ENCODE measurements at regions not wholly inside any gene's neighbourhood (a gene's known extent, or its start where the extent isn't known, plus 50 kb on each side); places are given as distances from the start of the nearest gene placed in this dataset.

DNA sequence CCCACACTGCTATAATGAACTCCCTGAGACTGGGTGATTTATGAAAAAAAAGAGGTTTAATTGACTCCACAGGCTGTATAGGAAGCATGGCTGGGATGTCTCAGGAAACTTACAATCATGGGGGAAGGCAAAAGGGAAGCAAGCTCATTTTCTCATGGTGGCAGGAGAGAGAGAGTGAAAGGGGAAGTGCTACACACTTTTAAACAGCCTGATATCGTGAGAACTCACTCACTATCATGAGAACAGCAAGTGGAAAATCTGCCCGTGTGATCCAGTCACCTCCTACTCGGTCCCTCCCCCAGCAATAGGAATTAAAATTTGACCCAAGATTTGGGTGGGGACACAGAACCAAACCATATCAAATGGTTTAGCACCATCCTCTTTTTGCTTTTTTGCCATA, 116.6 kb upstream of the CEP162 start:
- in situ Hi-C loops (cut with MboI; ENCODE audit: low sequenced_read_pairs, unreplicated experiment) = no loop called here
- no peak for DNase-seq (ENCODE audit: low spot score)

DNA sequence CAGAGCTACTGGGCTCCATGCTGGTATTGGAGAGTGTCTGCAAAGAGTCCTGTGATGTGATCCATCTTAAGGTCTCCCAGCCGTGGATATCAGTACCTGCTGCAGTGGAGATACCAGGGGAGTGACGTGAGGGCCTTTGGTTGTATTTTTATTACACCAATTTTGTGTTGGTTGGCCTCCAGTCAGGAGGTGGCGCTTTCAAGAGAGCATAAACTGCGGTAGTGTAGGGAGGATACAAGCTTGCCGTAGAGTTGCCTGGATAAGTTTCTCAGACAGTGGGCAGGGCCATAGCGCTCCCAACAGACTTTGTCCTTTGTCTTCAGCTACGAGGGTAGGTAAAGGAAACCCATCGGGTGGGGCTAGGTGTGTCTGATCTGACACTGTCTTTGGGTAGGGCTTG, 113.0 kb upstream of the CEP162 start:
- in situ Hi-C loops (cut with MboI; ENCODE audit: low sequenced_read_pairs, unreplicated experiment) = no loop called here
- DNase-seq (ENCODE audit: low spot score) = no peak
- TF ChIP-seq, protein P1, sequence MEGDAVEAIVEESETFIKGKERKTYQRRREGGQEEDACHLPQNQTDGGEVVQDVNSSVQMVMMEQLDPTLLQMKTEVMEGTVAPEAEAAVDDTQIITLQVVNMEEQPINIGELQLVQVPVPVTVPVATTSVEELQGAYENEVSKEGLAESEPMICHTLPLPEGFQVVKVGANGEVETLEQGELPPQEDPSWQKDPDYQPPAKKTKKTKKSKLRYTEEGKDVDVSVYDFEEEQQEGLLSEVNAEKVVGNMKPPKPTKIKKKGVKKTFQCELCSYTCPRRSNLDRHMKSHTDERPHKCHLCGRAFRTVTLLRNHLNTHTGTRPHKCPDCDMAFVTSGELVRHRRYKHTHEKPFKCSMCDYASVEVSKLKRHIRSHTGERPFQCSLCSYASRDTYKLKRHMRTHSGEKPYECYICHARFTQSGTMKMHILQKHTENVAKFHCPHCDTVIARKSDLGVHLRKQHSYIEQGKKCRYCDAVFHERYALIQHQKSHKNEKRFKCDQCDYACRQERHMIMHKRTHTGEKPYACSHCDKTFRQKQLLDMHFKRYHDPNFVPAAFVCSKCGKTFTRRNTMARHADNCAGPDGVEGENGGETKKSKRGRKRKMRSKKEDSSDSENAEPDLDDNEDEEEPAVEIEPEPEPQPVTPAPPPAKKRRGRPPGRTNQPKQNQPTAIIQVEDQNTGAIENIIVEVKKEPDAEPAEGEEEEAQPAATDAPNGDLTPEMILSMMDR (IDR thresholded peaks at IDR 0.05; ENCODE audit: borderline replicate concordance, control extremely low read depth, extremely low read depth, insufficient read depth, missing control alignments) = no peak

More for the DNA sequence above, 116.6 kb upstream of the CEP162 start:
- TF ChIP-seq, protein P1 (IDR thresholded peaks at IDR 0.05; ENCODE audit: borderline replicate concordance, control extremely low read depth, extremely low read depth, insufficient read depth, missing control alignments) = no peak

DNA sequence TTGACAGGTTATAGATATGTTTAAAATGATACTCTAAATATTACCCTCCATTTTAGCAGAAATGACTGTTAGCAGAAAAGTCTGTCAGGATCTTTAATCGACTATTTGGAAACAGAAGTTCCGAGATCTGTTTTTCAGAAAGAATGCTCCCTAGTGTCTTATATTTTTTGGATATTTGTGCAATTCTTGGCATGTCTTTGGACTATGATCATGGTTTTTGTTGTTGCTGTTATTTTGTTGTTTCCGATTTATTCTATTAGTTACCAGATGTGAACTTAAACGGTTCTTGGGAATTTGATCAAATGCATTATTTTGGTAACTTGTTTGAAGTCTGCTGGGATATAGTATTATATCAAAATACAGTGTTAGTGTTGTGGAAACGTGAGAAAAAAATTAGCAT, 106.4 kb upstream of the CEP162 start:
- in situ Hi-C loops (cut with MboI; ENCODE audit: low sequenced_read_pairs, unreplicated experiment) = no loop called here
- TF ChIP-seq, protein P1 (IDR thresholded peaks at IDR 0.05; ENCODE audit: borderline replicate concordance, control extremely low read depth, extremely low read depth, insufficient read depth, missing control alignments) = no peak
- DNase-seq (ENCODE audit: low spot score) = no peak

DNA sequence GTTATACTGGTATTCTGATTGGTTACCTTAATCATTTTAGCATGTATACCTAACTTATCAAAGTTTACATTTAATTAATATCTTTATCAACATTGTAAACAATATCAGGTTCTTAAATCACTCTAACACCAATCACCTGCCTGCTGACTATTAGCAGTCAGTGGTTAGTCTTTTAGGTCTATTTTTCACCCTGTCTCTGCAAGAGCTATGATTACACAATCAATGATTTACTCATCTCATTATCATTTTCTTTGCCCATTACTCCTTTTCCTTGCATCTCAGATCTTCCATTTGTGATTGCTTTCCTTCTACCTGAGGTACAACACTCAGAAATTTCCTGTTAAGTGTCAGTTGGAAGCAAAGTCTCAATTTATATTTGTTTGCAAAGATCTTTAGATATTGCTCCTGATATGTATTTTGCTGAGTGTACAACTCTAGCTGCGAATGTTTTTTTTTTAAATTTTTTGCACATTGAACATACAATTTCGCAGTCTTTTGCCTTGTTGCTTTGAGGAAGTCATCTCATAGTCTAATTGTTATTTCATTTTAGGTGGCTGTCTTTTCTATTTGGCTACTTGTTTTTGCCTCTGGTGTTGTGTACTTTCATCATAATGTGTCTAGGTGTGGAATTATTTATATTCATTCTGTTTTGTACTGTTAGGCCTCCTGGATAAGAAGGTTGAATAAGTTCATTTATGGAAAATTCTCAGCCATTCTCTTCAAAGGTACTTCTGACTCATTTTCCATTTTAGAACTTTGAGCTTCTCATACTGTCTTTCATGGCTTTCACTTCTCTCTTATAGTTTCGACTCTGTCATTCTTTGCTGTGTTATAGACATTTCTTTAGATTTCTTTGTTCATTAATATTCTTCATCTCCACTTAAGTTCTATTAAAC, 104.9 kb upstream of the CEP162 start:
- in situ Hi-C loops (cut with MboI; ENCODE audit: low sequenced_read_pairs, unreplicated experiment) = no loop called here
- TF ChIP-seq, protein P1 (IDR thresholded peaks at IDR 0.05; ENCODE audit: borderline replicate concordance, control extremely low read depth, extremely low read depth, insufficient read depth, missing control alignments) = no peak
- peak; percentile 53 for DNase-seq (ENCODE audit: low spot score)

DNA sequence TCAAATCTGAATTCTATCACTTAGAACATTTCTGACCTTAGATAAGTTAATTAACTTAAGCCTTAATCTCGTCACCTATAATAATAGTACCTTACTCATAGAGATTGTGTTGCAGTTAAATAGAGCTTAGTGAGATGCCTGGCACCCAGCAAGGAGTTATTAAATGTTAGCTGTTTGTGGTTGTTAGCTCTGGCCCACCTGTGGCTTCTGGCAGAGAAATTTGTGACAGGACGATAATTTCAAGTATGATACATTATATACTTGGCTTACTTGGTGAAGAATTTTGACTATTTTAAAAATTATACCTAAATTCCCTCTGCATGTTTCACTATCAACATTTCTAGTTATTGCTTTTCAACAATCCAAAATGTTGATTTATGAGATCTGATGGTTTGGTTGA, 102.9 kb upstream of the CEP162 start:
- in situ Hi-C loops (cut with MboI; ENCODE audit: low sequenced_read_pairs, unreplicated experiment) = no loop called here
- TF ChIP-seq, protein P1 (IDR thresholded peaks at IDR 0.05; ENCODE audit: borderline replicate concordance, control extremely low read depth, extremely low read depth, insufficient read depth, missing control alignments) = no peak
- no peak for DNase-seq (ENCODE audit: low spot score)

DNA sequence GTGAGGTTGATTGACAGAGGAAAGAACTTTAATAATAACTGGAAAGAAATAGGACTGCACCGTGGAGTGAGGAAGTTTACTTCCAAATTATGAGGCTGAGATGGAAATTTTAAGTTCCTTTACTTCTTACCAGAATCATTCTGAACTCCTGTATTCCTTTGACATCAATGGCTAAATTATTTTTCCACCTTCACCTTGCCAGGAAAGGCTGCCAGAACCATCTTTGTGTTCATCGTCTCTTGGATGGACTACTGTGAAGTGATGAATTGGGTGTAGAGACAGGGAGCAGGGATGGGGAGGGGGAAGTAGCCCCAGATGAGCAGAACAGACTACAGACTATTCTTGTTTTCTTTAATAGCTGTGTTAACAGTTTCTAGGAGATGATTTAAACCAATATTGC, 102.1 kb upstream of the CEP162 start:
- in situ Hi-C loops (cut with MboI; ENCODE audit: low sequenced_read_pairs, unreplicated experiment) = no loop called here
- TF ChIP-seq, protein P1 (IDR thresholded peaks at IDR 0.05; ENCODE audit: borderline replicate concordance, control extremely low read depth, extremely low read depth, insufficient read depth, missing control alignments) = no peak
- DNase-seq (ENCODE audit: low spot score) = no peak
